ENCODE measurements at regions not wholly inside any gene's neighbourhood (a gene's known extent, or its start where the extent isn't known, plus 50 kb on each side); places are given as distances from the start of the nearest gene placed in this dataset.

DNA sequence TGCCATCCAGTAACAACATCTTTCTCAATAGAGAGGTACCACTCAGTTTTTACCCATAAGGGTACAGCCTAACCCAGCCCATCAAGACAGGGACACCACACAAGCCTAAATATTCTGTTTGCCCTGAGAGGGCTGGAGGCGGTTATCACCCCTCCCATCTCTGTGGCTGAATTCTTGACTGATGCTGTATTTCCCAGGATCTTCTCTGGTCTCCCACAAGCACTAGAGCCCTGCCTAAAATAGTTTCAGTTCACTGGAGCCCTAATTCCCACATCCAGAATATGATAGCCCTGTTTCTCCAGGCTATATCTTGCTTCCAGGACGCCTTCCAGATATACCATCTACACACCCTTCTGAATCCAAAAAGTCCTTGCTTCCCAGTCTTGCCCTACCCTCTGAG is 91.6 kb upstream of the NMU start:
- TF ChIP-seq, protein P1, sequence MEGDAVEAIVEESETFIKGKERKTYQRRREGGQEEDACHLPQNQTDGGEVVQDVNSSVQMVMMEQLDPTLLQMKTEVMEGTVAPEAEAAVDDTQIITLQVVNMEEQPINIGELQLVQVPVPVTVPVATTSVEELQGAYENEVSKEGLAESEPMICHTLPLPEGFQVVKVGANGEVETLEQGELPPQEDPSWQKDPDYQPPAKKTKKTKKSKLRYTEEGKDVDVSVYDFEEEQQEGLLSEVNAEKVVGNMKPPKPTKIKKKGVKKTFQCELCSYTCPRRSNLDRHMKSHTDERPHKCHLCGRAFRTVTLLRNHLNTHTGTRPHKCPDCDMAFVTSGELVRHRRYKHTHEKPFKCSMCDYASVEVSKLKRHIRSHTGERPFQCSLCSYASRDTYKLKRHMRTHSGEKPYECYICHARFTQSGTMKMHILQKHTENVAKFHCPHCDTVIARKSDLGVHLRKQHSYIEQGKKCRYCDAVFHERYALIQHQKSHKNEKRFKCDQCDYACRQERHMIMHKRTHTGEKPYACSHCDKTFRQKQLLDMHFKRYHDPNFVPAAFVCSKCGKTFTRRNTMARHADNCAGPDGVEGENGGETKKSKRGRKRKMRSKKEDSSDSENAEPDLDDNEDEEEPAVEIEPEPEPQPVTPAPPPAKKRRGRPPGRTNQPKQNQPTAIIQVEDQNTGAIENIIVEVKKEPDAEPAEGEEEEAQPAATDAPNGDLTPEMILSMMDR (IDR thresholded peaks at IDR 0.05; ENCODE audit: low read depth, low read length, poor library complexity, severe bottlenecking), result no peak
- TF ChIP-seq EZH2phosphoT487 (IDR thresholded peaks at IDR 0.05; ENCODE audit: borderline replicate concordance, low read length), result no peak
